HG02885 (cell line): ENCODE measurements at regions not wholly inside any gene's neighbourhood (a gene's known extent, or its start where the extent isn't known, plus 50 kb on each side); places are given as distances from the start of the nearest gene placed in this dataset.

ENCODE experiments used
- ATAC-seq: cut with Tn5 transposase; IDR thresholded peaks from one replicate; pipeline ENCODE4 v1.9.1; 2021; ENCODE audit warnings: mild to moderate bottlenecking; ENCODE audit not compliant: unreplicated experiment, poor library complexity

DNA sequence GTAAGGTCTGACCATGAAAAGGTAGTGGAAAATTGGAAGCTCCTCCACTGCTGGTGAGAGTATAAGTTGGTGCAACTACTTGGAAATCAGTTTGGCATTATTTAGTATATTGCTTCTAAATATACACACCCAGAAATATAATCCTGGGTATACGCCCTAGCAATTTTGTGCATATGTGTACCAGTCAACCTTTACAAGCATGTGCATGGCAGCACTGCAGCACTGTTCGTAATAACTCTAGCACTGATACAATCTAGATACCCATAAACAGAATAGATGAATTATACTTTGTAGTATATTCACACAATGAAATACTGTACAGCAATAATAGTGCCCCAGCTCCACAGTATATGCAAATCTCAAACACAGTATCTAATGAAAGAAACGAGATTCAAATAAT lies 265.9 kb downstream of the EMP1 start:
- no peak for ATAC-seq

DNA sequence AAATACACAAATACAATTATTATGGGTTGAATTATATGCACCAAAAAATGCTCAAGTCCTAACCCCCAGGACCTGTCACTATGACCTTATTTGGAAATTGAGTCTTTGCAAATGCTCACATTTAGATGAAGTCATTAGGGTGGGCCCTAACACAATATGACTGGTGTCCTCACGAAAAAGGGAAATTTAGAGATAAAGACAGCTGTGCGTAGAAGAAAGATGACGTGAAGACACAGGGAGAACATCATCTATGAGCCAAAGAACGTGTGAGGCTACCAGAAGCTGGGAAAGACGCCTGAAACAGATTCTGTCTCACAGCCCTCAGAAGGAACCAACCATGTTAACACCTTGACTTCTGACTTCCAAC lies 259.2 kb downstream of the EMP1 start:
- ATAC-seq, result no peak

- no peak for ATAC-seq
These were observed 258.7 kb downstream of the EMP1 start for GRCh38 chr12:13454991-13455777.

- no peak for ATAC-seq
These were observed 256.5 kb downstream of the EMP1 start for GRCh38 chr12:13452955-13453570.

GRCh38 chr12:13451776-13452175 lies 255.2 kb downstream of the EMP1 start:
- no peak for ATAC-seq

- no peak for ATAC-seq
These were observed 253.9 kb downstream of the EMP1 start for GRCh38 chr12:13450231-13451080.

DNA sequence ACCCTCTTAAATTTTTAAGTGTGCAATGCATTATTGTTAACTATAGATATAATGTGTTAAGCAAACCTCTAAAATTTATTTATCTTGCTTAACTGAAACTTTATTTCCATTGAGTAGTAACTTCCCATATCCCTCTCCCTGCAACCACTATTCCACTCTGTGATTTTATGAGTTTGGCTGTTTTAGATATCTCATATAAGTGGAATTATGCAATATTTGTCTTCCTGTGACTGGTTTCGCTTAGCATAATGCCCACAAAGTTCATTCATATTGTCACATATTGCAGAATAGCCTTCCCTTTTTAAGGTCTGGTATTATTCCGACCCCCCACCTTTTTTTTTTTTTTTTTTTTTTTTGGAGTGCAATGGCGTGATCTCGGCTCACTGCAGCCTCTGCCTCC lies 247.6 kb downstream of the EMP1 start:
- ATAC-seq, result no peak

DNA sequence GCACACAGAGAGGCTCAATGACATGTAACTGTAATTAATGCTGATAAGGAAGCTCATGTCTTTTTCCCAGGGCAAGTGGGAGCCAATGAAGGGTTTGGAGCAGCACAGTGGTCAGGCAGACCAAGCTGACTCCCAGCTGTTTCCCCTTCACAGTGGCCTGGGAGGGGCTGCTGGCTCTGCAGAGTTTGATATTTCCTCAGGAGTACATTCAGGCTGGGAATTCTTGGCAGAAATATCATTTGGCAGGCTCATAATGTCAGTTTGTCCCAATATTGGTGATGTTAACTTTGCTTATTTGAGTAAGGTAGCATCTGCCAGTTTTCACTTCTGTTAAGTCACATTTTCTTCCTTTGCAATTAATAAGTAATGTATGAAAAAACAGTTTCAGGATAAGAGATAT lies 247.0 kb downstream of the EMP1 start:
- ATAC-seq, result no peak

DNA sequence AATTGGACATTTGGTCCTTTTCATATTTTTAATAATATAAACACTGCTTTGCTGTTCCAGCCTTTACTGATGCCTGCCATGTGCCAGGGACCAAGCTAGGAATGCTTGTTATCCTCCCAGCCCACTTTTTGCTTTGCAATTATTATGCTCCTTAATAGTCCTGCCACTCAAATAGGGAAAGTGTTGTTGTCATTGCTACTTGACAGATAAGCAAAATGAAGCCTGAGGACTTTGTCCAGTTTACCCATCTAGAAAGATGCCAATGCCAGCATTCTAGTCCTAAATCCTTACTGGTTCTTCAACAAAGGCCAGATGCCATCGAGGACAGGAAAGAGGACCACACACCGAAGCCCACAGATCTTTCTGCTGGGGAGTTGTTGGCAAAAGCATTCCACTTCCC lies 246.5 kb downstream of the EMP1 start:
- ATAC-seq, result no peak

- no peak for ATAC-seq
These were observed 245.9 kb downstream of the EMP1 start for GRCh38 chr12:13442457-13442856.

- ATAC-seq, result no peak
These were observed 244.3 kb downstream of the EMP1 start for GRCh38 chr12:13440844-13441243.

GRCh38 chr12:13437541-13437940 lies 241.0 kb downstream of the EMP1 start:
- no peak for ATAC-seq

DNA sequence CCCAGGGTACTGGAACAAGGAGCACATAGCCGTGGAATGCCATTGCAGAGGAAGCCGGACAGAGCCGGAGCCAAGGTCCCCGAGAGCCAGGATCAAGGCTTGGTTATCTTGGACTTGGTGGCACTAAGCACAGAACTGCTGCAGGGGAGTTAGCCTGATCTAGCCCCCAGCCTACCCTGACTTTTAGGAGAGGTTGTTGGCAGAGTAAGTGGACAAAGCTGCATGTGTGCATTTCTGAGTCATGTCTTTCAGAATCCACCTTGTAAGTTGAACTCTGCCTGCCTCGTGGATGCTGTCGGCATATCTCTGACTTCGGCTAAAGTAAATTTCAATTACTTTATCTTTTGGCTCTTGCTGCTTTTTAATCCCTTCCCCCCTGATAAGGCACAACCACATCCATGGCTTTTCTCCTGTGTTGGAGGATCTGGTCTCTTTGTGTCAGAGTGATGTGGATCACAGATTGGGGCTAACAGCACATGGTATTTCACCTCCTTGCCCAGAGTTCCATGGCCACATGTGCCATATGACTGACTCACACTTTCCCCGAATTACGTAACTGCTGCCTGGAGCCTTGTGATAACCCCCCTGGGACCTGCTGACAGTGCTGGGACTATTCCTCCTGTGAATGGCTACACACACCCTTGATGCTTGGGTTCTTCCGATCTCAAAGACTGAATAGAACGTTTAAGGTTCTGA lies 240.3 kb downstream of the EMP1 start:
- no peak for ATAC-seq

DNA sequence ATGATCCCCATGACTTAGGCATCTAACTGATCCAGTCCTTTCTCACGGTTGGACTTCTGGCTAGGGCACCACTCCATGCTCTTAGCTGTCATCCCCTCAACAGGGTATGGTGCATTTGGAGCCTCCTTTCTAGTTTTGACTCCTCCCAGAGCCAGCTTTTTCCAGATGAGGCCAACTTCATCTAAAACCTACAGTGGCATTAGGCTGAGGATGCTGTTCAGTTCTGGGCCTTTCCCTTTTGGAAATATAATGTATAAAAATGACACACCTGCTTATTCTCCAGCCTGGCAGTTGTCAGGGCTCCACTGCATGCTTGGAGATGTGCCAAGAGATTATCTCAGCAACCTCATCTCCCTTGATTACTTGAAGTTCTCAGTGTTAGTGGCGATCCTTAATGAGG lies 239.7 kb downstream of the EMP1 start:
- no peak for ATAC-seq

DNA sequence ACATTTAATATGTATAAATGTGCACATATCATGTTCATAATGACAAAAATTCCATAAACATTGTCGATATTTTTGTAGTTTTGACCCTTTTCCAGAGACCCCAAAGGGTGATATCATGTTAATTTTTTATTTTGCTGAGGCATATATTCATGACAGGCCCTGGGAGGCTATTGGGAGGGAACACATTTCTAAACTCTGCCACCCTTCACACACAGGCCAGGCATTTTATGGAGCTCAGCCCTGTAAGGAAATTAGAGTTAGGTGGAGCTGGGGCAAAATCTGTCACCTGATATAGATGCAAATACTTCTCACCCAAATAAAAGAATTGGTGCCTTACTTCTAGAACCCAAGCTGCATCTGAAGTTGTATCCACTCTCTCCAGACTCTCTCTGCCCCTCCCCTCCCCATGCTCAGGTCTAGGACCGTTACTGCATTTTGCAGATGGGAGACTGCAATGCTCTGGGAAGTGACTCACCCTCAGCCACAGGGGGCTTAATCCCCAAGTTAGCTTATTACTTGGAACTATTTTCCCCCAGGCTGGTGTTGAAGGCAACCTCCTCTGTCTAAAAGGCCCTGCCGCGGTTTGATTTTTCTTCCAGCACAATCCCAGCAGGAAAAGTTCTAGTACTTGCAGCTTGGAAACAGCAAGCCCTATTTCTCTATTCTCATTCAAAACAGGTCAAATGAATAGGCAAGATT lies 238.9 kb downstream of the EMP1 start:
- ATAC-seq, result no peak

- no peak for ATAC-seq
These were observed 237.2 kb downstream of the EMP1 start for GRCh38 chr12:13433768-13434167.

DNA sequence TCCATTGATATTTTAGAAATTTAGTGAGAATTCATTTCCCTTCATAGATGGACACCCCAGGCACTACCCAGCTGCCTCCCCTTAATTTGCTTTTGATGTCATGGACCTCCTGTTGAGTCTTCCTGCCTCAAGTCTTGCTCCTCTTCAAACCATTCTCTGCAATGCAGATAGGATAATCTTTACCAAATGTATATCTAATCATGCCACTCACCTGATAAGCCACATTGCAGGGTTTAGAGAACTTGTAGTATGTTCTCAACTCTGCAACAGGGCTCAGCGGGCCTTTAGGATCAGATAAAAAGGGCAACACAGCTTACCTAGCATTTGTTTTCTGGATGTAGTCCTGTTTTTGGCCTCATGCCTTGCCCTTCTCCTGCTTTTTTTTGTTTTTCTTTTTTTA lies 234.5 kb downstream of the EMP1 start:
- ATAC-seq, result no peak

DNA sequence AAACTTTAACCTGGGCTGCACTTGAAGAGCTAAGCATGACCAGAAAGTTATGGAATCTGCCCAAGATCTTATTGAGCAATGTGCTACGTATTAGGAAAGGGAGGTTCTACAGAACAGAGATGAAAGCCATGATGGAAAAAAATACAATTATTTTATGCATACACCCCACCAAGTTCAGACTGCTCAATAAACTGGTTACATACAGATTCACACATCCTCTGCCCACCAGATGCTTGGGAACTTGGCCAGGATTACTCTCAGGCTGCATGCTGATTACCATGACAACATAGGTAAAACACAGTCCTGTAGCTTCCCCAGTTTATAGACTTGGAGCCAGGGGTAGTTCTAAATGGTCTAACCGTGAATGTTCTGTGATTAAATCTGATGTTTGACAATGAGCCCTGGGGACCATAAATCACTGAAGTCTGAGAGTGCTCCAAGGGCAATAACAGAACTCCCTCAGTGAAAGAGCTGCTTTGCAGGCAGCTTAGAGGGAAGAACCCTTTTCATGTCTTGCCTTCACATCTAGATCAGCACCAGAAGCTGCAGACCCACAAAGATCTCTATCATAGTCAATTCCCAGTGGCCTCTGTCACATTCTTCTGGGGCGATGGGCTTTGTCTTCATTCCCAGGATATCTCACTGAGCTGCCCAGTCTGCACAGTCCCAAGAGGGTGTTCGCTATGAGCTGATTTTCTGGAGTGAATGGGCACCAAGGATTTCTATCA lies 232.2 kb downstream of the EMP1 start:
- ATAC-seq, result no peak

GRCh38 chr12:13425766-13426165 lies 229.2 kb downstream of the EMP1 start:
- ATAC-seq, result no peak
